Peyer's patch (tissue), 4 donors: ENCODE measurements at regions not wholly inside any gene's neighbourhood (a gene's known extent, or its start where the extent isn't known, plus 50 kb on each side); places are given as distances from the start of the nearest gene placed in this dataset.

Experiments
- DNase-seq, 3 donors: peaks; one replicate each; pipeline ENCODE4 v3.0.0-alpha.2; 2017 to 2019
- H3K27ac ChIP-seq, 4 donors: fragments of 200-600 bp; sonication (generic); one replicate each; pipeline ENCODE4 v1.5.1; 2016 to 2019
- H3K27me3 ChIP-seq, 2 donors: fragments of 200-600 bp; sonication (generic); one replicate each; pipeline ENCODE4 v1.5.1; 2019
- H3K36me3 ChIP-seq, 3 donors: fragments of 200-600 bp; sonication (generic); one replicate each; pipeline ENCODE4 v1.5.1; 2016 to 2019
- H3K4me1 ChIP-seq, 4 donors: fragments of 200-600 bp; sonication (generic); one replicate each; pipeline ENCODE4 v1.5.1; 2016 to 2019
- H3K4me3 ChIP-seq, 4 donors: fragments of 200-600 bp; sonication (generic); 1 replicate in 3 of 4; 2 replicates in 1 of 4; pipeline ENCODE4 v1.5.1; 2016 to 2019; ENCODE audit warnings: mild to moderate bottlenecking in 1 of 4
- H3K9me3 ChIP-seq, 4 donors: fragments of 200-600 bp; sonication (generic); one replicate each; pipeline ENCODE4 v1.5.1; 2016 to 2019; ENCODE audit warnings: mild to moderate bottlenecking in 1 of 4
- POLR2A ChIP-seq, 2 donors: fragments of 450-650 bp; IDR thresholded peaks; one replicate each; pipeline ENCODE4 v1.5.1; 2017; ENCODE audit warnings: antibody characterized with exemption in 2 of 2, mild to moderate bottlenecking in 2 of 2, moderate library complexity in 2 of 2
- TF ChIP-seq, protein P1 (sequence below), 6 experiments: fragments of 450-650 bp in 4 of 6; fragments of 200-600 bp in 2 of 6; sonication (generic) in 1 of 6; IDR thresholded peaks; one replicate each; pipeline ENCODE4 v1.5.1; 2017 to 2019; ENCODE audit warnings: antibody characterized with exemption in 6 of 6, mild to moderate bottlenecking in 3 of 6, moderate library complexity in 1 of 6

DNA sequence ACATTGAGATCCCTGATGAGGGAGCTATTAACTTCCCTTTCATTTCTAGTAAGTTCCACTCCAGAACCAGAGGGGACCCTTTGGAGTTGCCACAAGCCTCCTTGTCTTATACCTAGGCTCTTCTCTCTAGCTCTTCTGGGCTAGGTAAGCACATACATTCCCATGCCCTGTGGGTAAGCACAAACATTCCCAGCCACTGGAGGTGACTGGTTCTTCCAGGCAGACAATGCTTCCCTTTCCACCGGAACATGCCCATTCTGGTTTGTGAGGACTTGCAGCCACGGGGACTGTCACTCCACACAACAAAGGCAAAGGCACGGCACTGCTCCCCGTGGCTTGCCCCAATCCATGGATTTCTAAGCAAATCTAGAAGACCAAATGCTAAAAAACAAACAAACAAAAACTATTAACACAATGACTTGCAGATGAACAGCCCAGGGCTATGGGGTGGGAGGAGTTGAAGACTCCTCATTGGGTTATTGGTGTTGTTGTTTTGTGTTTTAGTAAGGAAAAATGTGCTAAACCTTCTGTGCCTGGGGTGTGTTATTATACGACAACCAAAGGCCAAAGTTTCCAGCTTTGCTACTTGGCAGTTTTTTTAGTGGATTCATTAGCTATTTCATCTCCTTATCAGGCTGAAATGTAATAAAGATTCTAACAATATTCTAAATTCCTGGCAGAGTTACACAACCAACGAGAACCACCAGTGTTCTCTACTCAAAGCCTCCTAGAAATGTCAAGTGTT lies 276.2 kb downstream of the SYK start:
- no peaks in the 10 kb centered on the region for H3K27me3 ChIP-seq
- H3K9me3 ChIP-seq: no peaks in the 10 kb centered on the region
- no peak overlapping the region for H3K27ac ChIP-seq
- H3K4me3 ChIP-seq: no peak overlapping the region
- no peak for TF ChIP-seq POLR2A (IDR thresholded peaks at IDR 0.05)
- no peak for DNase-seq
- peaks cover 0 to 9% (median 0%) of the 10 kb centered on the region in 4 donors for H3K4me1 ChIP-seq
- no peaks in the 10 kb centered on the region for H3K36me3 ChIP-seq

DNA sequence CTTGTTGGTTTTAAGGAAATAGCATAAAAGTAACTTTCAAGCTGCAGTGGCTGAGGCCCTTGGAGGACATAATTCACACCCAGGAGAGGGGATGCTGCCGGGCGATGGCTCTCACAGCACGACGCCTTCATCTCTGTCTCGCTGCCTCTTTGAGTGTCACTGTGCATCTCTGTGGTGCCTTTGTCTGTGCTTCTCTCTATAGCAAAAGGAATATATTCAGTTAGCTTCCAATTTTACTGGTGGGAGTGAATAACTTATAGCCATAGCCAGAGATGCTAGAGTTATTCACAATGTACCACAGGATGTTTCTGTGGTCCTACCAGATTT lies 276.7 kb downstream of the SYK start:
- TF ChIP-seq, protein P1, sequence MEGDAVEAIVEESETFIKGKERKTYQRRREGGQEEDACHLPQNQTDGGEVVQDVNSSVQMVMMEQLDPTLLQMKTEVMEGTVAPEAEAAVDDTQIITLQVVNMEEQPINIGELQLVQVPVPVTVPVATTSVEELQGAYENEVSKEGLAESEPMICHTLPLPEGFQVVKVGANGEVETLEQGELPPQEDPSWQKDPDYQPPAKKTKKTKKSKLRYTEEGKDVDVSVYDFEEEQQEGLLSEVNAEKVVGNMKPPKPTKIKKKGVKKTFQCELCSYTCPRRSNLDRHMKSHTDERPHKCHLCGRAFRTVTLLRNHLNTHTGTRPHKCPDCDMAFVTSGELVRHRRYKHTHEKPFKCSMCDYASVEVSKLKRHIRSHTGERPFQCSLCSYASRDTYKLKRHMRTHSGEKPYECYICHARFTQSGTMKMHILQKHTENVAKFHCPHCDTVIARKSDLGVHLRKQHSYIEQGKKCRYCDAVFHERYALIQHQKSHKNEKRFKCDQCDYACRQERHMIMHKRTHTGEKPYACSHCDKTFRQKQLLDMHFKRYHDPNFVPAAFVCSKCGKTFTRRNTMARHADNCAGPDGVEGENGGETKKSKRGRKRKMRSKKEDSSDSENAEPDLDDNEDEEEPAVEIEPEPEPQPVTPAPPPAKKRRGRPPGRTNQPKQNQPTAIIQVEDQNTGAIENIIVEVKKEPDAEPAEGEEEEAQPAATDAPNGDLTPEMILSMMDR (IDR thresholded peaks at IDR 0.05): no peak
- TF ChIP-seq POLR2A (IDR thresholded peaks at IDR 0.05): no peak
- Histone ChIP-seq H3K4me1 (peaks cover 0 to 4% (median 0%) of the 10 kb centered on the region in 4 donors), H3K27ac (no peak overlapping the region), H3K9me3 (no peaks in the 10 kb centered on the region), H3K27me3 (no peaks in the 10 kb centered on the region), H3K36me3 (no peaks in the 10 kb centered on the region), H3K4me3 (no peak overlapping the region)
- no peak for DNase-seq

DNA sequence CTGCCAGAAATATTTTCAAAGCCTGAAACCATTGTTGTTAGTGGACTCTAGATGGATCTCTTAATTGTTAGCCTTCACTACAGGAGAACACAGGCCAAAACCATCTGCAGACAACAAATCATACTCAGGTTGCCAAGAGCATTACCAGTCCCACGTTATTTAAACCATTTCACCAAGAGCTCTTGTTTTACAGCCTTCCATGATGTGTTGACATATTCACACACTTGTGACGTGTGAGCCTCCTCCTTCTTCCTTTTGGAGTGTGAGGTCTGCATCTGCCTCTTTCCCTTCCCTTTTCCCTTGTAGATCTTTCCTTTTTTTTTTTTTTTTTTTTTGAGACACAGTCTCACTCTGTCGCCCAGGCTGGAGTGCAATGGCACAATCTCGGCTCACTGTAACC lies 279.0 kb downstream of the AUH start:
- Histone ChIP-seq H3K27me3 (no peaks in the 10 kb centered on the region), H3K4me3 (no peak overlapping the region), H3K36me3 (no peaks in the 10 kb centered on the region), H3K27ac (no peak overlapping the region), H3K9me3 (no peaks in the 10 kb centered on the region), H3K4me1 (no peaks in the 10 kb centered on the region)
- DNase-seq: no peak
- TF ChIP-seq, protein P1 (IDR thresholded peaks at IDR 0.05): no peak
- no peak for TF ChIP-seq POLR2A (IDR thresholded peaks at IDR 0.05)

DNA sequence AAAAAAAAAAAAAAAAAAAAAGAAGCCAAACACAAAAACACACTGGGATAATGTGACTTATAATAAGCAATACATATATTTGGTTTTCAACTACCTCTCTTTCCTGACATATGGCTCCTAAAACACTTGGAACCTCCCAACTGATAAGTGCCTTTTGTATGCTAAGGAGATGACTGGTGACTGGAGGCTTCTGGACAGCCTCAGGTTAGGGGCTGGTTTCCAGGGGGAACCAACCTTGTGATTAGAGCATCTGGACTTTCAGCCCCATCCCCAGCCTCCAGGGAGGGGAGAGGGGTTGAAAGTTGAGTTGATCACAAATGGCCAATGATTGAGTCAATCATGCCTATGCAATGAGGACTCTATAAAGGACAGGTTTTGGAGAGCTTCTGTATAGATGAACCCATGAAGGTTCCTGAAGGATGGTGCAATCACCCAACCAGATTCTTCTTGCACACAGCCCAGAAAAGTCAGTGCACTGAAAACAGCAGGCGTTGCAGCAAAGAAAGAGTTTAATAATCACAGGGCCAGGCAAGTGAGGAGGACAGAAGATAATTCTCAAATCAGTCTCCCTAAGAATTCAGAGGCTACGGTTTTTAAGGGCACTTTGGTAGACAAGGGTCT lies 276.7 kb downstream of the AUH start:
- Histone ChIP-seq H3K27me3 (no peaks in the 10 kb centered on the region), H3K4me3 (no peak overlapping the region), H3K36me3 (no peaks in the 10 kb centered on the region), H3K4me1 (no peaks in the 10 kb centered on the region), H3K27ac (no peak overlapping the region), H3K9me3 (no peaks in the 10 kb centered on the region)
- no peak for TF ChIP-seq POLR2A (IDR thresholded peaks at IDR 0.05)
- TF ChIP-seq, protein P1 (IDR thresholded peaks at IDR 0.05): no peak
- no peak for DNase-seq

DNA sequence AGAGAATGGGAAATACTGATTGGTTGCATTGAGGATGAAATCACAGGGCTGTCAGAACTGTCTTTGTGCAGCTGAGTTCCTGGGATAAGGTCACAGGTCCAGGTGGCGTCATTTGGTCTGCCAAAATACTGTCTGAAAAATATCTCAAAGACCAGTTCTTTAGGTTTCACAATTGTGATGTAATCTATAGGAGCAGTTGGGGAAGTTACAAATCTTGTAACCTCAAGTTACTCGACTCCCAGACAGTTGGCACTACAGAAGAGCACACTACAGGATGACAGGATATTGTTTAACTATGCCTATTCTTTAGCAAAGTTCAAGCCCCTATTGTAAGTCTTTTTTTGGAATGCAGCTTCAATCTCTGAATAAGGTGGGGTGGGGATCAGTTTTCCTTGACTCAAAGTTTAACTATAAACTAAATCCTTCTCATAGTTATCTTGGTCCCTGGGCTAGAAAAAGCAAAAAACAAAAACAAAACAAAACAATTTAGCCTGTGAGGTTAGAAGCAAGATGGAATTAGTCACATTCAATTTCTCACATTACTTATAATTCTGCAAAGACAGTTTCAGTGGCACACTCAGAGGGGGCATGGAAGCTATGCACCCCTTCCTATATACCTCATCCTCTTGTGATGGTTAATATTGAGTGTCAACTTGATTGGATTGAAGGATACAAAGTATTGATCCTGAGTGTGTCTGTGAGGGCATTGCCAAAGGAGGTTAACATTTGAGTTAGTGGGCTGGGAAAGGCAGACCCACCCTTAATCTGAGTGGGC lies 276.0 kb downstream of the AUH start:
- H3K9me3 ChIP-seq: no peaks in the 10 kb centered on the region
- no peaks in the 10 kb centered on the region for H3K36me3 ChIP-seq
- no peak overlapping the region for H3K4me3 ChIP-seq
- H3K4me1 ChIP-seq: no peaks in the 10 kb centered on the region
- TF ChIP-seq, protein P1 (IDR thresholded peaks at IDR 0.05): no peak
- no peak for TF ChIP-seq POLR2A (IDR thresholded peaks at IDR 0.05)
- no peaks in the 10 kb centered on the region for H3K27me3 ChIP-seq
- no peak overlapping the region for H3K27ac ChIP-seq
- no peak for DNase-seq
